Memory B cell (primary cell): ENCODE measurements at regions not wholly inside any gene's neighbourhood (a gene's known extent, or its start where the extent isn't known, plus 50 kb on each side); places are given as distances from the start of the nearest gene placed in this dataset.
"Not testable (repeated sequence)": the region's sequence is repeated elsewhere in the genome, so short reads cannot be mapped to it uniquely, and the experiment has no call there.

Source experiments
- ATAC-seq: fragments of 150-1000 bp; cut with Tn5 transposase; 2 replicates; pipeline ENCODE4 v1.10.0; 2021; ENCODE audit warnings: low read depth, mild to moderate bottlenecking, moderate library complexity
- DNase-seq, 2 donors: peaks; one replicate each; pipeline ENCODE4 v3.0.0; 2022; ENCODE audit warnings: low spot score in 2 of 2
- H3K27ac Mint-ChIP-seq: one replicate; pipeline ENCODE4 v1.8.0; 2022; ENCODE audit warnings: mild to moderate bottlenecking, moderate library complexity, mixed read lengths
- H3K27me3 Mint-ChIP-seq: one replicate; pipeline ENCODE4 v1.8.0; 2022; ENCODE audit warnings: mixed read lengths
- H3K36me3 Mint-ChIP-seq: one replicate; pipeline ENCODE4 v1.8.0; 2022; ENCODE audit warnings: mild to moderate bottlenecking, mixed read lengths
- H3K4me1 Mint-ChIP-seq: one replicate; pipeline ENCODE4 v1.8.0; 2022; ENCODE audit warnings: mixed read lengths
- H3K4me3 Mint-ChIP-seq: one replicate; pipeline ENCODE4 v1.8.0; 2022; ENCODE audit warnings: mild to moderate bottlenecking, moderate library complexity, mixed read lengths
- H3K9me3 Mint-ChIP-seq: one replicate; pipeline ENCODE4 v1.8.0; 2022; ENCODE audit warnings: mixed read lengths

- not testable (repeated sequence) for ATAC-seq, DNase-seq, H3K27ac Mint-ChIP-seq, H3K9me3 Mint-ChIP-seq, H3K27me3 Mint-ChIP-seq
- peaks cover 41% of the 10 kb centered on the region for H3K4me1 Mint-ChIP-seq
- H3K4me3 Mint-ChIP-seq = peak overlapping the region; percentile 75
- H3K36me3 Mint-ChIP-seq = peaks cover 17% of the 10 kb centered on the region
Observed at GRCh38 chr5:119299242-119299614, 56.6 kb upstream of the TNFAIP8 start.

GRCh38 chr5:119299615-119300310 lies 56.1 kb upstream of the TNFAIP8 start:
- not testable (repeated sequence) for DNase-seq, H3K27me3 Mint-ChIP-seq, ATAC-seq, H3K9me3 Mint-ChIP-seq
- peak overlapping the region; percentile 75 for H3K4me3 Mint-ChIP-seq
- H3K4me1 Mint-ChIP-seq = peaks cover 46% of the 10 kb centered on the region
- peaks cover 18% of the 10 kb centered on the region for H3K36me3 Mint-ChIP-seq
- H3K27ac Mint-ChIP-seq = peak overlapping the region; percentile 53

DNA sequence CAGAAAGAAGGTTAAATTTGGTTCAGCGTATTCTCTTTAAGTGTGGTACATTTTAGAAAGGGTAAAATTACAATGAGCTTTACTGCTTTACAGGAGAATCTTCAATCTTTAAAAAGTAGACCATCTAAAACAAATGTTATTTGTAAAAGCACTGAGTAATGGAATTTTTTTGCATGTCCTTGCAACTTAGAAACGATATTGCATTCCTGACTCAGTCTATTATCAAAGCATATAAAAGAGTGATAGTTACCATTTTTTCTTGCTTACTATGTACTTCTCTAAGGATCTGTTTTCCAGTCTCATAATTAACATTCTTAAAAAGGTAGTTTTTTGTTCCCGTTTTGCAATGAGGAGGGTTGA lies 55.5 kb upstream of the TNFAIP8 start:
- Mint-ChIP-seq H3K4me3 (peak overlapping the region; percentile 75), H3K36me3 (peaks cover 18% of the 10 kb centered on the region), H3K27ac (peak overlapping the region; percentile 85), H3K9me3 (no peaks in the 10 kb centered on the region), H3K27me3 (no peaks in the 10 kb centered on the region), H3K4me1 (peaks cover 46% of the 10 kb centered on the region)
- ATAC-seq (no peak), DNase-seq (no peak)

GRCh38 chr5:119301210-119301609 lies 54.6 kb upstream of the TNFAIP8 start:
- ATAC-seq (no peak), DNase-seq (no peak)
- no peaks in the 10 kb centered on the region for H3K9me3 Mint-ChIP-seq
- H3K36me3 Mint-ChIP-seq = peaks cover 20% of the 10 kb centered on the region
- no peak overlapping the region for H3K4me3 Mint-ChIP-seq
- peaks cover 51% of the 10 kb centered on the region for H3K4me1 Mint-ChIP-seq
- peak overlapping the region; percentile 85 for H3K27ac Mint-ChIP-seq
- H3K27me3 Mint-ChIP-seq = no peaks in the 10 kb centered on the region

- DNase-seq = no peak
- Mint-ChIP-seq H3K36me3 (peaks cover 18% of the 10 kb centered on the region), H3K27ac (peak overlapping the region; percentile 85), H3K27me3 (no peaks in the 10 kb centered on the region), H3K9me3 (no peaks in the 10 kb centered on the region), H3K4me3 (no peak overlapping the region), H3K4me1 (peaks cover 51% of the 10 kb centered on the region)
- no peak for ATAC-seq
Observed at GRCh38 chr5:119301906-119302305, 53.9 kb upstream of the TNFAIP8 start.

- Mint-ChIP-seq H3K4me1 (peaks cover 50% of the 10 kb centered on the region), H3K9me3 (no peaks in the 10 kb centered on the region), H3K36me3 (peaks cover 17% of the 10 kb centered on the region), H3K27me3 (no peaks in the 10 kb centered on the region), H3K4me3 (no peak overlapping the region), H3K27ac (peak overlapping the region; percentile 85)
- ATAC-seq (no peak), DNase-seq (no peak)
Observed at GRCh38 chr5:119302449-119302848, 53.4 kb upstream of the TNFAIP8 start.

GRCh38 chr5:119302916-119303897 lies 52.6 kb upstream of the TNFAIP8 start:
- peaks cover 17% of the 10 kb centered on the region for H3K36me3 Mint-ChIP-seq
- peak overlapping the region; percentile 85 for H3K27ac Mint-ChIP-seq
- H3K9me3 Mint-ChIP-seq = no peaks in the 10 kb centered on the region
- peak overlapping the region; percentile 29 for H3K4me3 Mint-ChIP-seq
- ATAC-seq (no peak), DNase-seq (no peak)
- no peaks in the 10 kb centered on the region for H3K27me3 Mint-ChIP-seq
- peaks cover 51% of the 10 kb centered on the region for H3K4me1 Mint-ChIP-seq

GRCh38 chr5:119304439-119305211 lies 51.2 kb upstream of the TNFAIP8 start:
- peak overlapping the region; percentile 1 for H3K4me3 Mint-ChIP-seq
- H3K36me3 Mint-ChIP-seq = peaks cover 21% of the 10 kb centered on the region
- H3K27me3 Mint-ChIP-seq = no peaks in the 10 kb centered on the region
- ATAC-seq (no peak), DNase-seq (no peak)
- peak overlapping the region; percentile 85 for H3K27ac Mint-ChIP-seq
- peaks cover 62% of the 10 kb centered on the region for H3K4me1 Mint-ChIP-seq
- no peaks in the 10 kb centered on the region for H3K9me3 Mint-ChIP-seq
